ENCODE measurements at regions not wholly inside any gene's neighbourhood (a gene's known extent, or its start where the extent isn't known, plus 50 kb on each side); places are given as distances from the start of the nearest gene placed in this dataset.

DNA sequence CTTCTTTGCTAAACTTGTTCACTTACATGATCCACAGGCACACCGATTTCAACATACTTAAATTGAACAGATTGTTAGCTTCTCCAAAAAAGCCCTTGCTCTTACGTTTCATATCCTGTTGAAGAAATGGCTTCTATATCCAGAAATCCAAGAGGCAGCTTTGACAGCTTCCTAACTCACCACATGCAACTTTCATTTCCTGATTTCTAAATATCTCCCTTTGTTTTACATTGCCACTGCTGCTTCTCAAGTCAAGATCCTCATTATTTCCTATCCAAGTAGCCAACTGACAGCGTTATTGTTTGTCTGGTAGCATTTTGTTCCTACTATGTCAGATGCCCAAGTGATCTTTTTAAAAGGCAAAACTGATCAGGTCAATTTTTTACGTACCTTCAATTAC is 913.2 kb upstream of the TYRP1 start:
- no peak for TF ChIP-seq EP300 (IDR thresholded peaks at IDR 0.05)
- TF ChIP-seq, protein P1, sequence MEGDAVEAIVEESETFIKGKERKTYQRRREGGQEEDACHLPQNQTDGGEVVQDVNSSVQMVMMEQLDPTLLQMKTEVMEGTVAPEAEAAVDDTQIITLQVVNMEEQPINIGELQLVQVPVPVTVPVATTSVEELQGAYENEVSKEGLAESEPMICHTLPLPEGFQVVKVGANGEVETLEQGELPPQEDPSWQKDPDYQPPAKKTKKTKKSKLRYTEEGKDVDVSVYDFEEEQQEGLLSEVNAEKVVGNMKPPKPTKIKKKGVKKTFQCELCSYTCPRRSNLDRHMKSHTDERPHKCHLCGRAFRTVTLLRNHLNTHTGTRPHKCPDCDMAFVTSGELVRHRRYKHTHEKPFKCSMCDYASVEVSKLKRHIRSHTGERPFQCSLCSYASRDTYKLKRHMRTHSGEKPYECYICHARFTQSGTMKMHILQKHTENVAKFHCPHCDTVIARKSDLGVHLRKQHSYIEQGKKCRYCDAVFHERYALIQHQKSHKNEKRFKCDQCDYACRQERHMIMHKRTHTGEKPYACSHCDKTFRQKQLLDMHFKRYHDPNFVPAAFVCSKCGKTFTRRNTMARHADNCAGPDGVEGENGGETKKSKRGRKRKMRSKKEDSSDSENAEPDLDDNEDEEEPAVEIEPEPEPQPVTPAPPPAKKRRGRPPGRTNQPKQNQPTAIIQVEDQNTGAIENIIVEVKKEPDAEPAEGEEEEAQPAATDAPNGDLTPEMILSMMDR (IDR thresholded peaks at IDR 0.05) = no peak
- TF ChIP-seq POLR2A (IDR thresholded peaks at IDR 0.05) = no peak
- TF ChIP-seq POLR2AphosphoS5 (IDR thresholded peaks at IDR 0.05) = no peak

All from gastroesophageal sphincter (tissue), 3 donors.